Osteocyte (in vitro differentiated cells): ENCODE measurements at regions not wholly inside any gene's neighbourhood (a gene's known extent, or its start where the extent isn't known, plus 50 kb on each side); places are given as distances from the start of the nearest gene placed in this dataset.

Experiments
- DNase-seq: peaks from one replicate; pipeline ENCODE4 v3.0.0; 2021; ENCODE audit warnings: mixed read lengths; ENCODE audit not compliant: unreplicated experiment; ENCODE audit errors: extremely low spot score
- H3K27ac Mint-ChIP-seq: one replicate; pipeline ENCODE4 v1.8.0; 2021; ENCODE audit warnings: mild to moderate bottlenecking, mixed read lengths; ENCODE audit not compliant: unreplicated experiment
- H3K27me3 Mint-ChIP-seq: one replicate; pipeline ENCODE4 v1.8.0; 2021; ENCODE audit warnings: mixed read lengths; ENCODE audit not compliant: unreplicated experiment
- H3K36me3 Mint-ChIP-seq: one replicate; pipeline ENCODE4 v1.8.0; 2021; ENCODE audit warnings: mixed read lengths; ENCODE audit not compliant: unreplicated experiment
- H3K4me1 Mint-ChIP-seq: one replicate; pipeline ENCODE4 v1.8.0; 2021; ENCODE audit warnings: mixed read lengths; ENCODE audit not compliant: unreplicated experiment
- H3K4me3 Mint-ChIP-seq: one replicate; pipeline ENCODE4 v1.8.0; 2021; ENCODE audit warnings: mild to moderate bottlenecking, moderate library complexity, mixed read lengths; ENCODE audit not compliant: unreplicated experiment
- H3K9me3 Mint-ChIP-seq: one replicate; pipeline ENCODE4 v1.8.0; 2021; ENCODE audit warnings: mixed read lengths; ENCODE audit not compliant: unreplicated experiment
- TF ChIP-seq, protein P1 (sequence below): fragments of 200-600 bp; sonication (generic); IDR thresholded peaks from 2 replicates; pipeline ENCODE4 v1.5.0; 2021; ENCODE audit warnings: antibody characterized with exemption, mild to moderate bottlenecking, moderate library complexity

DNA sequence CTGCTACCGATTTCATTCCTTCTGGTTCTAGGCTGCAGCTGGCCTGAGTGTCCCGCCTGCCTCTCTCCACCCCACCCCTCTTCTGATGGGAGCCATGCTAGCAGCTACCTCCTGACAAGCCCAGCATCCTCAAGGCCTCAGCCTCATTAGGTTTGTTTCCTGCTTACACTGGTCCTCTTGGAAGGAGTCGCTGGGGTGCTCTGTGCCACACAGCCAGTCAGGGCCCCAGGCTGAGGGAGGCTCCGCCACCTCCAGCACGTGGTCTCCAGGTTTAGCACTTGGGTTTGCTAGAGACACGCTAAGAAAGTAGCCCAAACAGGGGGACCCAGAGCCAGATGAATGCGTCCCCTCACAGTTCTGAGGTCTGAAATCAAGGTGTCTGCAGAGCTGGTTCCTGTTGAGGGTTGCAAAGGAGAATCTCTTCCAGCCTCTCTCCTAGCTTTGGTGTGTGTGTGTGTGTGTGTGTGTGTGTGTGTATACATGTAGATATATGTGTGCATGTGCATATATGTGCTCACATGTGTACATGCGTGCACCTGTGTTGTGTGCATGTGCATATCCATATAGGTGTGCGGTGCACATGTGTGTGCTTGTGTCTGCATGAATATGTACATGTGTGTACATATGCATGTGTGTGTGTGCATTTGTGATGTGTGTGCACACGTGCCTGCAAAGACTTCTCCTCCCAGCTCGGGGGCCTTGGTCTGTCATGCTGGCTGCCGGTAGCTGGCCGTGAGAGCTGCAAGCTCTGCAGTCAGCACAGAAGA, 301.1 kb upstream of the AJAP1 start:
- Mint-ChIP-seq H3K27ac (no peak overlapping the region), H3K4me1 (no peaks in the 10 kb centered on the region), H3K36me3 (no peaks in the 10 kb centered on the region), H3K27me3 (no peaks in the 10 kb centered on the region), H3K9me3 (peaks cover 24% of the 10 kb centered on the region), H3K4me3 (no peak overlapping the region)
- DNase-seq = no peak
- TF ChIP-seq, protein P1, sequence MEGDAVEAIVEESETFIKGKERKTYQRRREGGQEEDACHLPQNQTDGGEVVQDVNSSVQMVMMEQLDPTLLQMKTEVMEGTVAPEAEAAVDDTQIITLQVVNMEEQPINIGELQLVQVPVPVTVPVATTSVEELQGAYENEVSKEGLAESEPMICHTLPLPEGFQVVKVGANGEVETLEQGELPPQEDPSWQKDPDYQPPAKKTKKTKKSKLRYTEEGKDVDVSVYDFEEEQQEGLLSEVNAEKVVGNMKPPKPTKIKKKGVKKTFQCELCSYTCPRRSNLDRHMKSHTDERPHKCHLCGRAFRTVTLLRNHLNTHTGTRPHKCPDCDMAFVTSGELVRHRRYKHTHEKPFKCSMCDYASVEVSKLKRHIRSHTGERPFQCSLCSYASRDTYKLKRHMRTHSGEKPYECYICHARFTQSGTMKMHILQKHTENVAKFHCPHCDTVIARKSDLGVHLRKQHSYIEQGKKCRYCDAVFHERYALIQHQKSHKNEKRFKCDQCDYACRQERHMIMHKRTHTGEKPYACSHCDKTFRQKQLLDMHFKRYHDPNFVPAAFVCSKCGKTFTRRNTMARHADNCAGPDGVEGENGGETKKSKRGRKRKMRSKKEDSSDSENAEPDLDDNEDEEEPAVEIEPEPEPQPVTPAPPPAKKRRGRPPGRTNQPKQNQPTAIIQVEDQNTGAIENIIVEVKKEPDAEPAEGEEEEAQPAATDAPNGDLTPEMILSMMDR = no peak

DNA sequence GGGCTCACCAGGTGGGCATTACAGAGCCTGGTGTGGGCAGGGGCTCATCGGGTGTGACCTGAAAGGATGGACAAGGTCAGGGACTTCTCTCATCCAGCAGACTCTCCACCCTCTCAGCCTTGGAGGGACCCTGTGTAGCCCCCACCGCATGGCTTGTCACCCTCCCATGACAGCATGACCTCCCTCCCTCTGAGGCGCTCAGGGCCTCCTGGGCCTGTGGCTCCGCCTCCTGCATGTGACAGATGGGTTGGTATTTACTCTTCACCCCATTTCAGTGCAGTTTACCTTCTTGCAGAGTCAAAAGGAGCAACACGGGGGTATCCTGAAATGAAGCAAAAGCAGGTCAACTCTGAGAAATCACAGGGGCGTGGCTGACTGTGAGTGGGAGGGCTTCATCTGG, 298.6 kb upstream of the AJAP1 start:
- TF ChIP-seq, protein P1 = no peak
- H3K9me3 Mint-ChIP-seq = peaks cover 22% of the 10 kb centered on the region
- no peak overlapping the region for H3K27ac Mint-ChIP-seq
- H3K4me3 Mint-ChIP-seq = no peak overlapping the region
- no peaks in the 10 kb centered on the region for H3K4me1 Mint-ChIP-seq
- H3K36me3 Mint-ChIP-seq = no peaks in the 10 kb centered on the region
- no peak for DNase-seq
- no peaks in the 10 kb centered on the region for H3K27me3 Mint-ChIP-seq

DNA sequence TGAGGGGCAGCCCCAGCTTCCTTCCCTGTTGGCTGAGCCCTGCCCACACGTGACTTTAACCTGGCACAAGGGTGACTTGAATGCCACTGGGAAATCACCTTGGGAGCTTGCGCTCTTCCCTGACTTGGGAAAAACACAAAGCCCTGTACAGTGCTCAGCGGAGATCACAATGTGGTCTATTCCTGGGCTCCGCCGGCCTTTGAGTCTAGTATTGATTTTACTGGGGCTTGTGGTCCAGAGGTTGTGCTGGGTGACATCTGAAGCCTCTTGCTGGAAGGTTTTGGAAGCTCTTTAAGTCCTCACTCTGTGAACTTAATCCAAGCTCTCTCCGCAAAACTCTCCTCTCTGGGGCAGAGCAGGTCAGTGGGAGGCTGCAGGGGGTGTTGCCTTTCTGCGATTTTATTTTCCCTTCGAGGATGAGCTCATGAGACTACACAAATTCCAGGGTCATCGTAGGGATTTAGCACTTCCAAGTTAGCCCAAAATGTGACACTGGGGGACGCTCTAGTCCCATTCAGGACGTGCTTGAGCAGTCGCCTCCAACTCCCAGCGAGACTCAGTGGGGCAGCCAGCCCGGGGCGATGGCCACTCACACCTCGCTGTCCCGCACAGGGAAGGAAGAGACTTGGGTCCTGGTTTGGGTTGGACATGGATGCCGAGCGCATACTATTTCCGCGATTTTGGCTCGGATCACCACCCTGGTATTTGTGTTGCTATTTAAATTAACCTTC, 291.9 kb upstream of the AJAP1 start:
- H3K27me3 Mint-ChIP-seq = no peaks in the 10 kb centered on the region
- H3K27ac Mint-ChIP-seq = no peak overlapping the region
- H3K36me3 Mint-ChIP-seq = no peaks in the 10 kb centered on the region
- H3K4me1 Mint-ChIP-seq = no peaks in the 10 kb centered on the region
- H3K9me3 Mint-ChIP-seq = peaks cover 34% of the 10 kb centered on the region
- H3K4me3 Mint-ChIP-seq = no peak overlapping the region
- TF ChIP-seq, protein P1 = no peak
- DNase-seq = no peak

DNA sequence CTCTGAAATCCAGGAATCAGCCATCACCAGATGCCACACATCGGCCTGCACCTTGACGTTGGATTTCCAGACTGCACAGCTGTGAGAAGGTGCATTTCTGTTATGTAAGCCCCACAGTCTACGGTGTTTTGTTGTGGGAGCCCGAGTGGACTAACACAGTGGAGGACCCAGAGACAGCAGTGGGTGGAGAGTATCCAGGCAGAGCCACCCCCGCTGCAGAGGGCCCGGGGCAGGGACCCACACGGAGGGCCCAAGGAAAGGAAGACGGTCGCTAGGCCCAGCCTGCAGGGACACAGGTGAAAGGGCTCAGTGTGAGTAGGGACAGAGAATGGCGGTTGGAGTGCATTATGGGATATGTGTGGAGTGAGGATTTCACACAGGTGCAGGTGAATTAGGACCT, 288.3 kb upstream of the AJAP1 start:
- TF ChIP-seq, protein P1 = no peak
- no peaks in the 10 kb centered on the region for H3K36me3 Mint-ChIP-seq
- H3K4me3 Mint-ChIP-seq = no peak overlapping the region
- H3K9me3 Mint-ChIP-seq = peaks cover 18% of the 10 kb centered on the region
- DNase-seq = no peak
- no peaks in the 10 kb centered on the region for H3K27me3 Mint-ChIP-seq
- no peak overlapping the region for H3K27ac Mint-ChIP-seq
- H3K4me1 Mint-ChIP-seq = no peaks in the 10 kb centered on the region

DNA sequence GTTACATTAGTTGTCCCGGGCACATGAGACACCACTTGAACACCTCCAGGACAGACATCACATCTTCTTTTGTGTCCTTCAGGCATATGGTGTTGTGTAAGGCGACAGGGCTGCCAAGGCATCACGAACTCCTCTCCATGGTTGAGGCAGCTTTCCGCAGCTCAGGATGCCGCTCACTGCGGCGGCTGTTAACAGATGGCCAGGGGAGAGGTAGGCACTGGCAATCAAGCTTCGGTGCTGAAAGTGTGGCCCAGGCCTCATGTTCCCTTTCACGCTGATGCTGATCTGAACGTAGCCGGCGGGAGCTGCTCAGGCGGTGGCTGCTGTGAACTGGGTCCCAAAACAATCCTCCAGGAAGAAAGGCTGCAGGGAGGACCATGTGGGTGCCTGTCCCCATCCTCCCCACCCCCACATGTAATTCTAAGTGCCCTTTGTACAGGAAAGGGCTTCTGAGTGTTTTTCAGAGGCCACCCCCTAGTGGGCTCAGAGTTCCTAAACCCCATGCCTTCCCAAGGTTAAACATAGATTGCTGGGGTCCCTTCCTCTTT, 287.1 kb upstream of the AJAP1 start:
- TF ChIP-seq, protein P1 = no peak
- no peak for DNase-seq
- H3K27ac Mint-ChIP-seq = no peak overlapping the region
- H3K4me1 Mint-ChIP-seq = no peaks in the 10 kb centered on the region
- no peak overlapping the region for H3K4me3 Mint-ChIP-seq
- H3K9me3 Mint-ChIP-seq = peaks cover 13% of the 10 kb centered on the region
- H3K27me3 Mint-ChIP-seq = no peaks in the 10 kb centered on the region
- no peaks in the 10 kb centered on the region for H3K36me3 Mint-ChIP-seq
